IMR-90 (cell line): ENCODE measurements at regions not wholly inside any gene's neighbourhood (a gene's known extent, or its start where the extent isn't known, plus 50 kb on each side); places are given as distances from the start of the nearest gene placed in this dataset.

Experiments used
- ATAC-seq: fragments of 200-7000 bp; cut with Tn5 transposase; 2 replicates; pipeline ENCODE4 v1.9.1; 2020; ENCODE audit warnings: low read depth, mild to moderate bottlenecking, moderate library complexity
- BruUV-seq: library from RNA; stranded (reverse); fragments of 400-500 nt; replicated peaks from 2 replicates; lab custom pipeline; 2021; lab: Mats Ljungman, UMichigan
- CTCF ChIA-PET: fragments of 300-600 bp; formaldehyde crosslinking; extraction: SDS; loops from one replicate; lab custom pipeline; 2021; ENCODE audit warnings: antibody characterized with exemption; lab: Yijun Ruan, JAX
- POLR2A ChIA-PET: fragments of 300-600 bp; sonication (Branson Sonifier 250); formaldehyde crosslinking; loops from one replicate; lab custom pipeline; 2022; ENCODE audit warnings: antibody characterized with exemption; ENCODE audit not compliant: unreplicated experiment; lab: Charles Lee
- DNase-seq: peaks from one replicate; pipeline ENCODE4 v3.0.0; 2013
- H2AFZ ChIP-seq: replicated peaks from 2 replicates; pipeline ENCODE3; 2013; ENCODE audit warnings: low read length, mild to moderate bottlenecking; ENCODE audit not compliant: poor library complexity
- H2AK5ac ChIP-seq: 2 replicates; pipeline ENCODE4 v1.6.1; 2013; ENCODE audit warnings: low read depth, low read length, inconsistent platforms
- H2AK9ac ChIP-seq: replicated peaks from 2 replicates; pipeline ENCODE3; 2013; ENCODE audit warnings: mild to moderate bottlenecking, low read depth, low read length, moderate library complexity; ENCODE audit not compliant: poor library complexity
- H2BK120ac ChIP-seq: 2 replicates; pipeline ENCODE4 v1.6.1; 2013; ENCODE audit warnings: low read depth, low read length, inconsistent platforms
- H2BK15ac ChIP-seq: 3 replicates; pipeline ENCODE4 v1.6.1; 2013; ENCODE audit warnings: low read depth, low read length, inconsistent platforms
- H2BK20ac ChIP-seq: 2 replicates; pipeline ENCODE4 v1.6.1; 2013; ENCODE audit warnings: low read depth, mild to moderate bottlenecking, inconsistent platforms, low read length, moderate library complexity
- H2BK5ac ChIP-seq: 2 replicates; pipeline ENCODE4 v1.6.1; 2013; ENCODE audit warnings: mild to moderate bottlenecking, low read depth, low read length, inconsistent platforms; ENCODE audit not compliant: poor library complexity, severe bottlenecking
- H3K14ac ChIP-seq: replicated peaks from 2 replicates; pipeline ENCODE4 v1.6.1; 2013; ENCODE audit warnings: low read depth, low read length, inconsistent platforms
- H3K18ac ChIP-seq: 2 replicates; pipeline ENCODE4 v1.6.1; 2013; ENCODE audit warnings: low read depth, low read length, control low read depth
- H3K23ac ChIP-seq: 2 replicates; pipeline ENCODE4 v1.6.1; 2013; ENCODE audit warnings: low read depth, low read length, inconsistent platforms
- H3K27ac ChIP-seq: 2 replicates; pipeline ENCODE4 v1.5.1; 2013; ENCODE audit warnings: mild to moderate bottlenecking, control low read depth, low read length; ENCODE audit not compliant: insufficient read depth
- H3K27me3 ChIP-seq: 2 replicates; pipeline ENCODE4 v1.6.1; 2013; ENCODE audit warnings: low read length; ENCODE audit not compliant: control insufficient read depth, insufficient read depth
- H3K36me3 ChIP-seq: 2 replicates; pipeline ENCODE4 v1.6.1; 2013; ENCODE audit warnings: low read length, mixed read lengths; ENCODE audit not compliant: control insufficient read depth, insufficient read depth
- H3K4ac ChIP-seq: 2 replicates; pipeline ENCODE4 v1.6.1; 2013; ENCODE audit warnings: low read depth, low read length, inconsistent platforms
- H3K4me1 ChIP-seq: 2 replicates; pipeline ENCODE4 v1.6.1; 2013; ENCODE audit warnings: low read length, mixed read lengths; ENCODE audit not compliant: control insufficient read depth, insufficient read depth
- H3K4me2 ChIP-seq: 2 replicates; pipeline ENCODE4 v1.6.1; 2013; ENCODE audit warnings: low read depth, mild to moderate bottlenecking, control low read depth, low read length, moderate library complexity
- H3K4me3 ChIP-seq: 2 replicates; pipeline ENCODE4 v1.5.1; 2013; ENCODE audit warnings: low read depth, mild to moderate bottlenecking, control low read depth, low read length, moderate library complexity; ENCODE audit not compliant: insufficient read depth
- H3K56ac ChIP-seq: 2 replicates; pipeline ENCODE4 v1.6.1; 2013; ENCODE audit warnings: low read length, inconsistent platforms; ENCODE audit not compliant: insufficient read depth; ENCODE audit errors: extremely low read depth
- H3K79me1 ChIP-seq, 2 experiments: 2 replicates each; pipeline ENCODE4 v1.6.1; 2013; ENCODE audit warnings: low read length in 2 of 2, inconsistent platforms in 1 of 2, low read depth in 1 of 2
- H3K9ac ChIP-seq: 2 replicates; pipeline ENCODE4 v1.6.1; 2013; ENCODE audit warnings: low read depth, low read length, control low read depth
- H3K9me1 ChIP-seq: 2 replicates; pipeline ENCODE4 v1.6.1; 2013; ENCODE audit warnings: low read length, inconsistent platforms; ENCODE audit not compliant: insufficient read depth
- H3K9me3 ChIP-seq: 2 replicates; pipeline ENCODE4 v1.6.1; 2013; ENCODE audit warnings: low read length; ENCODE audit not compliant: control insufficient read depth, insufficient read depth
- H4K20me1 ChIP-seq: 2 replicates; pipeline ENCODE4 v1.6.1; 2013; ENCODE audit warnings: low read length, inconsistent platforms; ENCODE audit not compliant: insufficient read depth
- H4K5ac ChIP-seq: 2 replicates; pipeline ENCODE4 v1.6.1; 2013; ENCODE audit warnings: mild to moderate bottlenecking, low read depth, low read length, control low read depth
- H4K8ac ChIP-seq, 2 experiments: 2 replicates each; pipeline ENCODE4 v1.6.1; 2013; ENCODE audit warnings: low read depth in 2 of 2, low read length in 2 of 2, control low read depth in 1 of 2, inconsistent platforms in 1 of 2
- H4K91ac ChIP-seq: 2 replicates; pipeline ENCODE4 v1.6.1; 2013; ENCODE audit warnings: low read depth, low read length, inconsistent platforms; ENCODE audit not compliant: insufficient read depth
- BHLHE40 ChIP-seq: fragments of 150-350 bp; IDR thresholded peaks from 2 replicates; pipeline ENCODE4 v1.6.1; 2016; ENCODE audit warnings: mild to moderate bottlenecking, low read depth, low read length
- CEBPB ChIP-seq: IDR thresholded peaks from 2 replicates; pipeline ENCODE4 v1.6.1; 2012; ENCODE audit warnings: low read depth, low read length, improper control_type of control experiment
- CHD1 ChIP-seq: IDR thresholded peaks from 2 replicates; pipeline ENCODE4 v1.6.1; 2012; ENCODE audit warnings: low read depth, low read length, improper control_type of control experiment
- FOS ChIP-seq: fragments of 150-350 bp; IDR thresholded peaks from 2 replicates; pipeline ENCODE4 v1.6.1; 2016; ENCODE audit warnings: low read depth, low read length
- MAFK ChIP-seq: IDR thresholded peaks from 2 replicates; pipeline ENCODE4 v1.6.1; 2012; ENCODE audit warnings: low read depth, low read length, improper control_type of control experiment
- MAZ ChIP-seq: IDR thresholded peaks from 2 replicates; pipeline ENCODE4 v1.6.1; 2012; ENCODE audit warnings: low read depth, mild to moderate bottlenecking, low read length, improper control_type of control experiment, moderate library complexity, borderline replicate concordance
- MXI1 ChIP-seq: IDR thresholded peaks from 2 replicates; pipeline ENCODE4 v1.6.1; 2012; ENCODE audit warnings: low read depth, mild to moderate bottlenecking, low read length, moderate library complexity, borderline replicate concordance
- NFE2L2 ChIP-seq: fragments of 150-350 bp; IDR thresholded peaks from 2 replicates; pipeline ENCODE4 v1.6.1; 2016; ENCODE audit warnings: low read depth, mild to moderate bottlenecking, low read length
- POLR2A ChIP-seq: IDR thresholded peaks from 2 replicates; pipeline ENCODE4 v1.6.1; 2012; ENCODE audit warnings: mild to moderate bottlenecking, low read depth, low read length
- RAD21 ChIP-seq: IDR thresholded peaks from 2 replicates; pipeline ENCODE4 v1.6.1; 2012; ENCODE audit warnings: low read length, improper control_type of control experiment
- RCOR1 ChIP-seq: IDR thresholded peaks from 2 replicates; pipeline ENCODE4 v1.6.1; 2012; ENCODE audit warnings: mild to moderate bottlenecking, low read length, improper control_type of control experiment; ENCODE audit not compliant: insufficient replicate concordance
- RFX5 ChIP-seq: IDR thresholded peaks from 2 replicates; pipeline ENCODE4 v1.8.0; 2012; ENCODE audit warnings: low read depth, mild to moderate bottlenecking, low read length, moderate library complexity
- SMC3 ChIP-seq: fragments of 150-350 bp; IDR thresholded peaks from 2 replicates; pipeline ENCODE4 v1.6.1; 2016; ENCODE audit warnings: low read depth, mild to moderate bottlenecking, antibody characterized with exemption, low read length, moderate library complexity
- WGBS, 2 experiments: methylation state at CpG; one replicate each; pipeline versions ENCODE4 v1.1.5 to v1.1.7; 2013; ENCODE audit warnings: missing lambda C conversion rate in 2 of 2; ENCODE audit not compliant: insufficient read length in 1 of 2; ENCODE audit errors: extremely low coverage in 2 of 2; 5-methylcytosine and 5-hydroxymethylcytosine counted together
- dilution Hi-C: fragments of 300-500 bp; cut with HindIII; formaldehyde crosslinking; loops from one replicate; pipeline ENCODE4 v1.14.3; 2018; ENCODE audit warnings: low sequenced_read_pairs; ENCODE audit not compliant: unreplicated experiment
- in situ Hi-C: fragments of 300-500 bp; cut with MboI; formaldehyde crosslinking; loops from 3 replicates; pipeline ENCODE4 v1.14.3; 2019; ENCODE audit warnings: low sequenced_read_pairs, inconsistent platforms, mixed read lengths
- intact Hi-C: fragments of 100-400 bp; cut with micrococcal nuclease; formaldehyde crosslinking; loops from 2 replicates; pipeline ENCODE4 v1.10.0; 2022
- TF ChIP-seq, protein P1 (sequence below): fragments of 150-350 bp; IDR thresholded peaks from 2 replicates; pipeline ENCODE4 v1.6.1; 2017; ENCODE audit warnings: mild to moderate bottlenecking, antibody characterized with exemption, low read length, low read depth
- TF ChIP-seq, protein P2 (sequence below): fragments of 150-350 bp; IDR thresholded peaks from 2 replicates; pipeline ENCODE4 v1.6.1; 2016; ENCODE audit warnings: low read depth, mild to moderate bottlenecking, low read length, moderate library complexity, borderline replicate concordance
- TF ChIP-seq, protein P3 (sequence below): conservative IDR thresholded peaks from 2 replicates; pipeline ENCODE4 v1.5.1; 2012; ENCODE audit warnings: mild to moderate bottlenecking, low read depth, low read length, improper control_type of control experiment

DNA sequence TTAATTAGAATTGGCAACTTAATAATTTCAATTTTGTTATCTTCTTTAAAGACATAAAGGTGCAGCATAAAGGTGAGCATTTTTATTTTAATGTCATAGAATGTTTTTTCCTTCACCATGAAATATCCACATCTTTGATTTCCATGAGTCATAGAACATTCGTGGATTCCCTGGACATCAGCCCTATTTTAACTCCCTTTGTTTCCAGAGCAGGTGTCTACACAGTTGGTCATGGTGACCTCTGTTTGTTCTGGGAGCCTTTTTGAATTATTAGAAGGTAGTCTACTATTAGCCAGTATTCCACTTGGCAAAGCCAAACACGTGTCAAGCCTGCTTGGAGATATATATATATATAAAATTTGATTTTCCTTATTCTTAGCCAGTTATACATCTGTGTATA, 572.9 kb downstream of the LTN1 start:
- no peak for ATAC-seq
- TF ChIP-seq SMC3 (no peak), FOS (no peak), MAZ (no peak), MAFK (no peak), BHLHE40 (no peak), RFX5 (no peak), RCOR1 (no peak), NFE2L2 (no peak), CHD1 (no peak), MXI1 (no peak), CEBPB (no peak), RAD21 (no peak), POLR2A (no peak)
- TF ChIP-seq, protein P1, sequence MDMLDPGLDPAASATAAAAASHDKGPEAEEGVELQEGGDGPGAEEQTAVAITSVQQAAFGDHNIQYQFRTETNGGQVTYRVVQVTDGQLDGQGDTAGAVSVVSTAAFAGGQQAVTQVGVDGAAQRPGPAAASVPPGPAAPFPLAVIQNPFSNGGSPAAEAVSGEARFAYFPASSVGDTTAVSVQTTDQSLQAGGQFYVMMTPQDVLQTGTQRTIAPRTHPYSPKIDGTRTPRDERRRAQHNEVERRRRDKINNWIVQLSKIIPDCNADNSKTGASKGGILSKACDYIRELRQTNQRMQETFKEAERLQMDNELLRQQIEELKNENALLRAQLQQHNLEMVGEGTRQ = no peak
- TF ChIP-seq, protein P2, sequence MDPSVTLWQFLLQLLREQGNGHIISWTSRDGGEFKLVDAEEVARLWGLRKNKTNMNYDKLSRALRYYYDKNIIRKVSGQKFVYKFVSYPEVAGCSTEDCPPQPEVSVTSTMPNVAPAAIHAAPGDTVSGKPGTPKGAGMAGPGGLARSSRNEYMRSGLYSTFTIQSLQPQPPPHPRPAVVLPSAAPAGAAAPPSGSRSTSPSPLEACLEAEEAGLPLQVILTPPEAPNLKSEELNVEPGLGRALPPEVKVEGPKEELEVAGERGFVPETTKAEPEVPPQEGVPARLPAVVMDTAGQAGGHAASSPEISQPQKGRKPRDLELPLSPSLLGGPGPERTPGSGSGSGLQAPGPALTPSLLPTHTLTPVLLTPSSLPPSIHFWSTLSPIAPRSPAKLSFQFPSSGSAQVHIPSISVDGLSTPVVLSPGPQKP = no peak
- TF ChIP-seq, protein P3, sequence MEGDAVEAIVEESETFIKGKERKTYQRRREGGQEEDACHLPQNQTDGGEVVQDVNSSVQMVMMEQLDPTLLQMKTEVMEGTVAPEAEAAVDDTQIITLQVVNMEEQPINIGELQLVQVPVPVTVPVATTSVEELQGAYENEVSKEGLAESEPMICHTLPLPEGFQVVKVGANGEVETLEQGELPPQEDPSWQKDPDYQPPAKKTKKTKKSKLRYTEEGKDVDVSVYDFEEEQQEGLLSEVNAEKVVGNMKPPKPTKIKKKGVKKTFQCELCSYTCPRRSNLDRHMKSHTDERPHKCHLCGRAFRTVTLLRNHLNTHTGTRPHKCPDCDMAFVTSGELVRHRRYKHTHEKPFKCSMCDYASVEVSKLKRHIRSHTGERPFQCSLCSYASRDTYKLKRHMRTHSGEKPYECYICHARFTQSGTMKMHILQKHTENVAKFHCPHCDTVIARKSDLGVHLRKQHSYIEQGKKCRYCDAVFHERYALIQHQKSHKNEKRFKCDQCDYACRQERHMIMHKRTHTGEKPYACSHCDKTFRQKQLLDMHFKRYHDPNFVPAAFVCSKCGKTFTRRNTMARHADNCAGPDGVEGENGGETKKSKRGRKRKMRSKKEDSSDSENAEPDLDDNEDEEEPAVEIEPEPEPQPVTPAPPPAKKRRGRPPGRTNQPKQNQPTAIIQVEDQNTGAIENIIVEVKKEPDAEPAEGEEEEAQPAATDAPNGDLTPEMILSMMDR = no peak

More for the DNA sequence above, 572.9 kb downstream of the LTN1 start:
- Histone ChIP-seq H4K20me1 (no peaks in the 10 kb centered on the region), H3K18ac (peak overlapping the region; percentile 62; the same call in 1 of the 2 replicates), H4K5ac (peak overlapping the region; percentile 43; the same call in 1 of the 2 replicates), H3K4me1 (peaks cover 9% of the 10 kb centered on the region), H2BK5ac (no peak overlapping the region), H2BK120ac (no peak overlapping the region), H3K23ac (no peak overlapping the region), H4K91ac (no peak overlapping the region), H4K8ac (0 out of 4 replicates have a peak overlapping the region, but pooled peaks of 1 of the 2 experiments have one; percentile 61), H3K9me1 (no peaks in the 10 kb centered on the region), H2AK9ac (no peak overlapping the region), H3K14ac (no peak overlapping the region), H2AFZ (no peak overlapping the region), H3K4ac (no peak overlapping the region), H3K56ac (no peak overlapping the region), H3K36me3 (no peaks in the 10 kb centered on the region), H3K4me2 (no peak overlapping the region), H3K9me3 (no peaks in the 10 kb centered on the region), H2BK20ac (no peak overlapping the region), H2AK5ac (no peak overlapping the region), H3K4me3 (no peak overlapping the region), H3K79me1 (no peaks in the 10 kb centered on the region), H3K9ac (no peak overlapping the region), H3K27me3 (no peaks in the 10 kb centered on the region), H3K27ac (no peak overlapping the region), H2BK15ac (no peak overlapping the region)
- ChIA-PET POLR2A (no interaction called here), CTCF (no interaction called here)
- WGBS, 2 experiments = no CpG with 5 or more reads among the region's 2 CpGs
- dilution Hi-C loops = no loop called here
- BruUV-seq = no TSS peak
- no peak for DNase-seq
- in situ Hi-C loops = no loop called here
- intact Hi-C loops = loop anchor here (1.0 to 10.0 kb wide), 2 partner anchors 27 to 1575 kb away; partner anchors contain the start of gene ADAMTS1
